Islet precursor cell (in vitro differentiated cells): ENCODE measurements at regions not wholly inside any gene's neighbourhood (a gene's known extent, or its start where the extent isn't known, plus 50 kb on each side); places are given as distances from the start of the nearest gene placed in this dataset.
A peak's percentile ranks its signal among the peaks of the same experiment; 100 is the strongest.
"Not testable (repeated sequence)": the region's sequence is repeated elsewhere in the genome, so short reads cannot be mapped to it uniquely, and the experiment has no call there.

Experiments used
- DNase-seq: peaks from one replicate; pipeline ENCODE4 v3.0.0-alpha.2; 2018

- DNase-seq = not testable (repeated sequence)
Measured at GRCh38 chr12:14032191-14032590, 50.8 kb upstream of the GRIN2B start.

- DNase-seq = no peak
Measured at GRCh38 chr12:14043776-14044175, 62.4 kb upstream of the GRIN2B start.

DNA sequence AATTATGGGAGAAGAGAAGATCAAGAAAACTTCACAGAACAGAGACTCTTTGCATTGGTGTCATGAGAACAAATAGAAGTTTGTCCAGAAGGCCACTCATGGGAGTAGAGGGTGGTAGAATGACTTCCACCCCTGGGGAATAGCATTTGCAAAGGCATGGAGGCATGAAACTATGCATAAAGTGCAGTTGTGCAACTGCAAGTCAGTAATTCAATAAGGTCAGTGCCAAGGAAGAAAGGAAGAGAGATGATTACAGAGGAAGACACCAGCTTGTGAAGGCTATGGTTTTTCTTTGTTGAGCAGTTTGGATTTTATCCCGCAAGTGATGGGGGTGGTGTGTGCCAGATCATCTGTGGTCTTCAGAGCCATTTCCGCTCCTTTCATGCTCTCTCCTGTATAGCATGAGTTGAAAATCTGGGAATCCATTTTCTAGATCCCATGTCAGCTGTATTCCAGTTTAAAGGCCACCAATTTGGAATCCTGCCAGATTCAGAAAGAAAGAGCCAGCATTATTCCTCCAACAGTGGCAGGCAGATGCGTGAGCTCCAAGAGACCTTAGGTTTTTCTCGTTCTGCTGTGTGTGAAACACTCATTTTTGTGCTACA, 67.6 kb upstream of the GRIN2B start:
- DNase-seq = no peak

GRCh38 chr12:14057895-14058294, 76.5 kb upstream of the GRIN2B start:
- no peak for DNase-seq

DNA sequence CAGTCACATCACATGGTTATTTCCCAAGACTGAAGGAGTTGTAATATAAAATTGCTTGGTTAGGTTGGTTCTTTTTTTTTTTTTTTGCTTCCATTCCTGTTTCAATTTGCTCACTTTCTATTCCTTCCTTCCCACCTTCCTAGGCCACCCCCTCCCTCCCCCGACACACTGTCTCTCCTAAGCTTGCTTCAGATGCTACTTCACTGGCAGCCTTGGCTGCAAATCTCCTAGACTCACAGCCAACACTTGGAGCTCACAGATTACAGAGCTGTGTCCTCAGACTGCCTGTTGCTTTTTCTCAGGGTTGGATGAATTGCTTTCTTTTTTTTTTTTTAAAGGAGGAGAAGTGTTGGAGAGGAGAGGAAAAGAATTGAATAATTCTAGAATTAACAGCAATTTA, 77.3 kb upstream of the GRIN2B start:
- DNase-seq = no peak

- no peak for DNase-seq
Measured at GRCh38 chr12:14059548-14059947, 78.1 kb upstream of the GRIN2B start.

DNA sequence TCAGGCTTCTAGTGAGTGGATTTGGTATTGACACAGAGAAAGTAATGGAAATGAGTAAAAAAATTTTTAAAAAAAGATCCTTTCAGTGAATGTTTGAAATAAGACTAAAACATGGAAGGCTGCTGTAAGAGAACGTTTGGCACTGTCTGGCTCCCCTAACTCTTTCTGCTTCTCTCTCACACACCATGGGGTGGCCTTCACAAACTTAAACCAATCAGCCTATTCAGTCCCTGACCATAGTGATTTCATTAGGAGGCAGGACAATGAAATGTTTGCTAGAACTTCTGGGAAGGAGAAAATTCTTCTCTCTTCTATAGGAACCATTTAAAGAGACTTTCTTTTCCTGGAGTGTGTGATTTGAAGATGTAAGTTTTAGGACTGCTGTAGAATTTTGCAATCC, 84.2 kb upstream of the GRIN2B start:
- no peak for DNase-seq

DNA sequence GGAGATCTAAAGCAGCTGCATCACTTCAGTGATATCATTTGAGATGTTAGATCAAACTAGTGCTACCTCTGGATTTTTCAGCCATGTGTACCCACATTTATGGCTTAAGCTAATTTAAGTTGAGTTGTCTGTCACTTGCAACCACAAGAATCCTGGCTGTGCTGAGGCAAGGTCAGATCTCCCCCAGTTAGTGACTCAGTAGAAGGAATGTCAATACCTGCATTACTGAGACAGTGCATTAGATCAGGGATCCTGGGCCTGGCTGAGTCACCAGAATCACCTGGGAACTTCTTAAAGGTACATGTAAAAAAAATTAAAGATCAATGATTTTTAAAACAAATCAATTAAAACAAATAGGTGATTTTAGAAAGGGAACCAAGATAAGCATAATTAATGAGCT, 84.6 kb upstream of the GRIN2B start:
- peak; percentile 89 for DNase-seq

DNA sequence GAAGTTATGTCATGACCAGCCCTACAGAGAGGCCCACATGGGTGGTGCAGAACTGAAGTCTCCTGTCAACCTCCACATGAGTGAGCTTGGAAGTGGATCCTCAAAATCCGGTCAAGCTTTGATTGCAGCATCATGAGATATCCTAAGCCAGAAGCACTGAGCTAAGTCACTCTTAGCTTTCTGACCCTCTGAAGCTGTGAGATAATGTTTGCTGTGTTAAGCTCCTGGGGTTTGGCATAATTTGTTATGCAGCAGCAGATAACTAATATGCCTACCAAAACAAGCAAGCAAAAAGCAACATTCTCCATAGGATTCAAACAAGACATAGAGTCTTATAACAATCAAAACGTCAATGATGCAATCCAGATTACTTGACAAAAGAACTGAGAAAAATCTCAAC, 87.6 kb upstream of the GRIN2B start:
- no peak for DNase-seq

GRCh38 chr12:14071833-14072232, 90.4 kb upstream of the GRIN2B start:
- DNase-seq = no peak

GRCh38 chr12:14072987-14073386, 91.6 kb upstream of the GRIN2B start:
- no peak for DNase-seq

GRCh38 chr12:14075797-14076393, 94.5 kb upstream of the GRIN2B start:
- no peak for DNase-seq

GRCh38 chr12:14076538-14076937, 95.1 kb upstream of the GRIN2B start:
- no peak for DNase-seq

- no peak for DNase-seq
Measured at GRCh38 chr12:14086838-14087237, 105.4 kb upstream of the GRIN2B start.

- DNase-seq = no peak
Measured at GRCh38 chr12:14099994-14100393, 118.6 kb upstream of the GRIN2B start.

GRCh38 chr12:14101556-14101955, 120.2 kb upstream of the GRIN2B start:
- DNase-seq = not testable (repeated sequence)

- DNase-seq = peak; percentile 75
Measured at GRCh38 chr12:14111230-14111865, 129.9 kb upstream of the GRIN2B start.

DNA sequence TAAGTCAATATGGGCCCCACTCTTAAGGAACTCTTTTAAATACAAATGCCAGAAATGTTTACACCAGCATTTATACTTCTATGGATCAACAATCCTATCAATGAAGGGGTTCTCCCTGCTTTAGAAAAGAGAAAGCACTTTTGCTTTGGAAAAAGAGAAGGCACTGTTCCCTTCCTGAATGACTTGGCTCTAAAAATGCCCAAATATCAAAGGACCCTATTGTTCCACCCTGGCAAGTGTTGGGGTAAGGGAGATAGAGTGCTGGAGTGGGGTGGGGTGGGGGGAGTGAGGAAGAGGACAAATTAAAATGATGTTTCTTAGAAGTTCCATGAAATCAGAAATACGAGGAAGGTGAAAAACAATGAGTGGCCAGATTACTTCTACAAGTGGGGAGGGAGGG, 131.6 kb upstream of the GRIN2B start:
- DNase-seq = no peak

GRCh38 chr12:14126692-14127091, 145.3 kb upstream of the GRIN2B start:
- DNase-seq = no peak

- no peak for DNase-seq
Measured at GRCh38 chr12:14129611-14130195, 148.3 kb upstream of the GRIN2B start.

DNA sequence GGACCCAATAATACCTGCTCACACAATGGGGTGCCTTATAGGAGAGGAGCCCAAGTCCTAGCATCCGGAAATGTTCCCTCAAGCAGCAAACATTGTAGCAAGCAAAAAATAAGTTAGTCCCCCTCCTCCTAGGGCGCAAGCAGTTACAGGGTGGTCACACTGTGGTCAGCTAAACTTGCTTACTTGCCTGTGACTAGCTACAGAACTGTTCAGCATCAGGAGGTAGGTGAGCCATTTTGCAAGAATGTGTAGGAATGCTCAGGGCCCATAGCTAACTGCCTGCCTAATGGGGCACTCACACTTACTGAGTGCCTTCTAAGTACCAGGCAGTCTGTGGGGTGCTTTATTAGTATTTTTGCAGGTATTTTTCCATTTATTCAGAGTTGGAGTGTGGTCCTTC, 154.6 kb upstream of the GRIN2B start:
- peak; percentile 71 for DNase-seq

GRCh38 chr12:14138495-14138894, 157.1 kb upstream of the GRIN2B start:
- peak; percentile 62 for DNase-seq

GRCh38 chr12:14148489-14149270, 167.3 kb upstream of the GRIN2B start:
- DNase-seq = no peak
